Right lobe of liver (tissue), 6 donors: ENCODE measurements at regions not wholly inside any gene's neighbourhood (a gene's known extent, or its start where the extent isn't known, plus 50 kb on each side); places are given as distances from the start of the nearest gene placed in this dataset.

Experiments
- ATAC-seq, 4 donors: fragments of 200-7000 bp; cut with Tn5 transposase; one replicate each; pipeline ENCODE4 v1.9.1; 2020; ENCODE audit warnings: mild to moderate bottlenecking in 4 of 4, moderate library complexity in 4 of 4
- DNase-seq, 3 donors: peaks; one replicate each; pipeline ENCODE4 v3.0.0-alpha.2; 2020
- H3K27ac ChIP-seq, 3 donors: fragments of 200-600 bp; one replicate each; pipeline ENCODE4 v1.8.0; 2022
- H3K27me3 ChIP-seq, 2 donors: fragments of 200-600 bp; one replicate each; pipeline ENCODE4 v1.8.0; 2022
- H3K36me3 ChIP-seq, 4 donors: fragments of 200-600 bp; sonication (generic) in 1 of 4; one replicate each; pipeline versions ENCODE4 v1.5.1 to v1.8.0; 2017 to 2022; ENCODE audit warnings: control low read depth in 1 of 4
- H3K4me1 ChIP-seq, 4 donors: fragments of 200-600 bp; sonication (generic) in 1 of 4; one replicate each; pipeline versions ENCODE4 v1.5.1 to v1.8.0; 2017 to 2022; ENCODE audit warnings: control low read depth in 1 of 4
- H3K4me3 ChIP-seq, 3 donors: fragments of 200-600 bp; one replicate each; pipeline ENCODE4 v1.8.0; 2022
- H3K9me3 ChIP-seq, 4 donors: fragments of 200-600 bp; sonication (generic) in 1 of 4; one replicate each; pipeline versions ENCODE4 v1.5.1 to v1.8.0; 2017 to 2022; ENCODE audit warnings: control low read depth in 1 of 4
- POLR2A ChIP-seq: fragments of 450-650 bp; IDR thresholded peaks from one replicate; pipeline ENCODE4 v1.6.1; 2017; ENCODE audit warnings: antibody characterized with exemption, mild to moderate bottlenecking
- WGBS: methylation state at CpG from one replicate; pipeline ENCODE4 v1.1.6; 2018; ENCODE audit warnings: low coverage, low lambda C conversion rate; ENCODE audit not compliant: insufficient coverage; ENCODE audit errors: missing lambda C conversion rate; 5-methylcytosine and 5-hydroxymethylcytosine counted together
- intact Hi-C, 2 donors: fragments of 100-400 bp; cut with DNase I; formaldehyde crosslinking; loops; one replicate each; pipeline versions ENCODE4 v1.11.2 to v1.14.1; 2022
- TF ChIP-seq, protein P1 (sequence below), 4 donors: fragments of 200-600 bp in 3 of 4; fragments of 450-650 bp in 1 of 4; IDR thresholded peaks; one replicate each; pipeline versions ENCODE4 v1.5.1 to v1.8.0; 2016 to 2022; ENCODE audit warnings: antibody characterized with exemption in 4 of 4, mild to moderate bottlenecking in 2 of 4
- donor health status: DM: no; HTN: yes; CAD: no.
- donor health status: DM: no; HTN: no; CAD: no.
- donor health status: DM: no; HTN: no; CAD: no.
- donor health status: DM: no; HTN: yes; CAD: no.
- donor health status: DM: no; HTN: yes; CAD: no.

DNA sequence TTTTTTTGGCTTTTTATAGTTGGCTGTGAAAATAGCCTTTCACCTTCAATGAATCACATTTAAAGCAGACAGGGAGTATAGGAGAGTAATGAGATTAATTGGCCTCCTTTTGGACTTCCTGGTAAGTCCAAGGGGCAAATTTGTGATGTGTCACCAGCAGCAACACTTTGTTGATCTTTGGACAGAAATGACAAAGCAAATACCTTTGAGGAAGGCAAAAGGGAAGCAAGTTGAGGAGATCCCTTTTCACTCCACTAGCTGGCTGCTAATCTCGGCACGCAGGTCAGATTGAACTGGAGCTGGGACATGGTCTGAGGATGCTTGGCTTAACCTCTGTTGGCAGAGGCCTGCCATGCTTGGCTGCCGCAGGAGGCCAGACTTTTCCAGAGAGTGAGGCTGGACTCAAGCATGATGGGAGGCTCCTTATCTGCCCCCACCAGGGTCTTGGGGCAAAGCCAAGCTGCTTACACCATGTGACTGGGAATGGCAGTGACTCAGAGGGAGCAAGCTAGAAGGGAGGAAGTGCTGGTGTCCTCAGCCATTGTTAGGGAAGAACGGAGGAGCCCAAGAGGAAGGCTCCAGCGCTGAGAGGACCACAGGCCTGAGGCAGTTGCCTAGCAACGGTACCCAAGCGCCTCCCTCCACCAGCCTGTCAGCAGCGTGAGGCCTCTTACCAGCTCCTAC is 174.5 kb upstream of the MAP1B start:
- intact Hi-C loops: no loop called here
- 32% methylated on average over 2 of the region's 8 CpGs for WGBS
- H3K27me3 ChIP-seq: no peaks in the 10 kb centered on the region
- peak; percentile 53 to 69 (median 56) for DNase-seq
- no peaks in the 10 kb centered on the region for H3K36me3 ChIP-seq
- TF ChIP-seq, protein P1, sequence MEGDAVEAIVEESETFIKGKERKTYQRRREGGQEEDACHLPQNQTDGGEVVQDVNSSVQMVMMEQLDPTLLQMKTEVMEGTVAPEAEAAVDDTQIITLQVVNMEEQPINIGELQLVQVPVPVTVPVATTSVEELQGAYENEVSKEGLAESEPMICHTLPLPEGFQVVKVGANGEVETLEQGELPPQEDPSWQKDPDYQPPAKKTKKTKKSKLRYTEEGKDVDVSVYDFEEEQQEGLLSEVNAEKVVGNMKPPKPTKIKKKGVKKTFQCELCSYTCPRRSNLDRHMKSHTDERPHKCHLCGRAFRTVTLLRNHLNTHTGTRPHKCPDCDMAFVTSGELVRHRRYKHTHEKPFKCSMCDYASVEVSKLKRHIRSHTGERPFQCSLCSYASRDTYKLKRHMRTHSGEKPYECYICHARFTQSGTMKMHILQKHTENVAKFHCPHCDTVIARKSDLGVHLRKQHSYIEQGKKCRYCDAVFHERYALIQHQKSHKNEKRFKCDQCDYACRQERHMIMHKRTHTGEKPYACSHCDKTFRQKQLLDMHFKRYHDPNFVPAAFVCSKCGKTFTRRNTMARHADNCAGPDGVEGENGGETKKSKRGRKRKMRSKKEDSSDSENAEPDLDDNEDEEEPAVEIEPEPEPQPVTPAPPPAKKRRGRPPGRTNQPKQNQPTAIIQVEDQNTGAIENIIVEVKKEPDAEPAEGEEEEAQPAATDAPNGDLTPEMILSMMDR (IDR thresholded peaks at IDR 0.05): peak in 1 of 4 donors; percentile 14
- TF ChIP-seq POLR2A: no peak
- no peak overlapping the region for H3K4me3 ChIP-seq
- peaks cover 0 to 11% (median 1%) of the 10 kb centered on the region in 4 donors for H3K4me1 ChIP-seq
- peak; percentile 81 to 92 (median 88) for ATAC-seq
- no peaks in the 10 kb centered on the region for H3K9me3 ChIP-seq
- peak overlapping the region in 2 of 3 donors; percentile 26 to 47 for H3K27ac ChIP-seq

DNA sequence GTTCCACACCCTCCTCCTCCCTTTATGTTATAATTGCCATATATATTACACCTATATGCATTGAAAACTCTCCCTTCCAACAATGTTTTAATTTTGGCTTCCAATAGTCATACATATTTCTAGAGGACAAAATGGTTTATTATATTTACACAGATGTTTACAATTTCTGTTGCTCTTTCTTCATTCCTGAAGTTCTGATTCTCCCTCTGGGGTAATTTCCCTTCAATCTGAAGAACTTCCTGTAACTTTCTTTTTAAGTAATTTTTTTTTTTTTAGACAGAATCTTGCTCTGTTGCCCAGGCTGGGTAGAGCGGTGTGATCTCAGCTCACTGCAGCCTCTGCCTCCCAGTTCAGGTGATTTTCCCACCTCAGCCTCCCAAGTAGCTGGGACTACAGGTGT is 173.0 kb upstream of the MAP1B start:
- H3K27ac ChIP-seq: no peak overlapping the region
- H3K27me3 ChIP-seq: no peaks in the 10 kb centered on the region
- H3K9me3 ChIP-seq: no peaks in the 10 kb centered on the region
- ATAC-seq: no peak
- no peaks in the 10 kb centered on the region for H3K36me3 ChIP-seq
- TF ChIP-seq, protein P1 (IDR thresholded peaks at IDR 0.05): no peak
- TF ChIP-seq POLR2A: no peak
- intact Hi-C loops: no loop called here
- WGBS: 100% methylated on average over 1 of the region's 1 CpG
- DNase-seq: no peak
- peaks cover 0 to 11% (median 1%) of the 10 kb centered on the region in 4 donors for H3K4me1 ChIP-seq
- H3K4me3 ChIP-seq: no peak overlapping the region

GRCh38 chr5:71937921-71938698 is 169.2 kb upstream of the MAP1B start:
- Histone ChIP-seq H3K27ac (no peak overlapping the region), H3K4me1 (peaks cover 0 to 3% (median under 1%) of the 10 kb centered on the region in 4 donors)
- WGBS: 71% methylated on average over 8 of the region's 11 CpGs

DNA sequence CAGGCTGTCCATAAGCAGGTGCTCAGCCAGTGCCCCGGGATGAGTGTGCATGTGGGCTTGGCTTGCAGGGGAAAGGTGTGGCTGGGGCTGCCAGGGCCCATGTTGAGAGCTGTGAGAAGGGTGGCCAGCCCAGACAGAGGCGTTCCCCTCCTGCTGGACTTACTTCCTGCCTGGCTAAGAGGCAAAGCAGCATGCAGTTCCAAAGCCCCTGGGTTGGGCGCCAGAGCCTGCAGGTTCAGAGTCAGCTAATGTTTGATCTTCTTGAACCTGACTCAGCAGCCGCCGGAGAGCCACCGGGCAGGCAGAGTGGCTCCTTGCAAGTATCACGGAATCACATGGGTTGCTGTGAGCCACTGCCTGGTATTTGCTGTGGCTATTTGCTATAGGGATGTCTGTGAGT is 168.4 kb upstream of the MAP1B start:
- Histone ChIP-seq H3K9me3 (no peaks in the 10 kb centered on the region), H3K36me3 (no peaks in the 10 kb centered on the region), H3K27me3 (no peaks in the 10 kb centered on the region), H3K4me1 (no peaks in the 10 kb centered on the region), H3K27ac (no peak overlapping the region), H3K4me3 (no peak overlapping the region)
- TF ChIP-seq, protein P1 (IDR thresholded peaks at IDR 0.05): no peak
- no peak for TF ChIP-seq POLR2A
- WGBS: 29% methylated on average over 6 of the region's 7 CpGs
- intact Hi-C loops: no loop called here
- ATAC-seq (peak in 2 of 4 donors; percentile 29 to 33), DNase-seq (no peak)

More at GRCh38 chr5:71937921-71938698, 169.2 kb upstream of the MAP1B start:
- Histone ChIP-seq H3K36me3 (no peaks in the 10 kb centered on the region), H3K4me3 (no peak overlapping the region), H3K27me3 (no peaks in the 10 kb centered on the region), H3K9me3 (no peaks in the 10 kb centered on the region)
- TF ChIP-seq POLR2A: no peak
- TF ChIP-seq, protein P1 (IDR thresholded peaks at IDR 0.05): no peak
- intact Hi-C loops: no loop called here
- no peak for DNase-seq
- no peak for ATAC-seq
